HG03039 (cell line): ENCODE measurements at regions not wholly inside any gene's neighbourhood (a gene's known extent, or its start where the extent isn't known, plus 50 kb on each side); places are given as distances from the start of the nearest gene placed in this dataset.
"Not testable (repeated sequence)": the region's sequence is repeated elsewhere in the genome, so short reads cannot be mapped to it uniquely, and the experiment has no call there.

ENCODE experiments used
- ATAC-seq: cut with Tn5 transposase; IDR thresholded peaks from one replicate; pipeline ENCODE4 v1.9.1; 2021; ENCODE audit warnings: mild to moderate bottlenecking, moderate library complexity; ENCODE audit not compliant: unreplicated experiment

- not testable (repeated sequence) for ATAC-seq
Measured at GRCh38 chr3:197459571-197459970, 96.2 kb downstream of the BDH1 start.

DNA sequence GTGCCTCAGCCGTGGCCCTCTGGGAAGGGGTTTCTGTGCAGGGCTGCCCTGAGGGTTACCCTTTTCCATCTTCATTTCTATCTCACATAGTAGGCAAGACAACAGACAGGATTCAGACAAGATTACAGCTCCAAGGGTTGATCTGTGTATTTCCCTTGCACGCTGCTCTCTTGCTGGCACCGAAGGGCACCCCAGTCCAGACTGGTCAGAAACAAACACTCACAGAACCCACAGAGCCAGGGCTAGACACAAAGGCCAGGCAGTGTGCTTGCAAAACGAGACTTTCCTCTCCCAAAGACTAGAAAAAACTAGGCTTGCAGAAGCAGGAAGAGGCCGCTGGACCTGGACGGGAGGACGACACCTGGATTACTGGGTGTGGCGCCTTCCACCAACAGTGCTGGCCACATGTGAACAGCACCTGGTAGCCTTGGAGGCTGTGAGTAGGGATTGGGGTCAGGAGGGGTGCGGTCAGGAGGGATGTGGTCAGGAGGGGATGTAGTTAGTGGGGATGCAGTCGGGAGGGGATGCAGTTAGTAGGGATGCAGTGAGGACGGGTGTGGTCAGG is 96.8 kb downstream of the BDH1 start:
- ATAC-seq: no peak

DNA sequence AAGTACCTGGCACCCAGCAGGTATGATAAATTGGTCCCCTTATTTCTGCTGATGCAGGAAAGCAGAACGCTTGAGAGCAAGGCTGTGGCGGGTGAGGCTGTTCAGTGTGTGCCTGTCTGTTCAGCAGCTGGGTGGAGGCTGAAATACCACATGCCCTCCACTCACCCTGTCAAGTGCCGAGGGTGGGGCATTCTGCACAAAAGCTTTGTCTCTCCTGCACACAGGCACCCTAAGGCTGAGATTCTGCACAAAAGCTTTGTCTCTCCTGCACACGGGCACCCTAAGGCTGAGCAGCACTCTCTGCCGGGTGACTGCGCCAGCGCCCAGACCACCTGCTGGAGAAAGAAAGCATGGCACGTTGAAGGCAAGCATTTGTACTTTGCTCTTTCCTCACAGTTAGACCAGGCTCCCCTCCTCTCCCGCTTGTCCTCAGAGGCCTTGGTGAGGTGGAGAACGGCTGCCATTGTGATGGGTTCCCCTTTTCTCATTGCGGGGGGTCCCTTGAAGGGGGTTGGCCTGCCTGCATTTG is 97.5 kb downstream of the BDH1 start:
- ATAC-seq: no peak

GRCh38 chr3:197456261-197457091 is 99.3 kb downstream of the BDH1 start:
- no peak for ATAC-seq

- ATAC-seq: not testable (repeated sequence)
Measured at GRCh38 chr3:197454841-197455240, 100.9 kb downstream of the BDH1 start.

- ATAC-seq: no peak
Measured at GRCh38 chr3:197454014-197454413, 101.8 kb downstream of the BDH1 start.

DNA sequence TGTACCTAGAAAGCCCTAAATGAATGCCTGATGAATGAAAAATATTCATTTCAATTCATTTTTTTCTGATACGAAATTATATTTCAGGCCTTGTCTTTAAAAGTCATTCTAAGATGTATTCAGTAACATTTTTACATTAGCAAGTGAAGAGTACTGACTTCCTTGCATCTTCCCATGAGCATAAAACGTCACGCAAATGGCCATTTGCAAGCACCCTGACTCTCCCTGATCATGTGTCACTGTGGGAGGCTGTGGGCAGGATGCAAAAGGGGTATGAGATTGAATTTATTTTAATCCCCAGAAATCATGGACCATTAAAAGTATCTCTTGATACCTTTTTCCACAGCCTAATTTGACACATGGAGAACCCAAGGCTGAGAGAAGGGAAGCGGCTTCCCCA is 105.0 kb downstream of the BDH1 start:
- ATAC-seq: no peak

GRCh38 chr3:197450308-197450707 is 105.5 kb downstream of the BDH1 start:
- ATAC-seq: no peak

DNA sequence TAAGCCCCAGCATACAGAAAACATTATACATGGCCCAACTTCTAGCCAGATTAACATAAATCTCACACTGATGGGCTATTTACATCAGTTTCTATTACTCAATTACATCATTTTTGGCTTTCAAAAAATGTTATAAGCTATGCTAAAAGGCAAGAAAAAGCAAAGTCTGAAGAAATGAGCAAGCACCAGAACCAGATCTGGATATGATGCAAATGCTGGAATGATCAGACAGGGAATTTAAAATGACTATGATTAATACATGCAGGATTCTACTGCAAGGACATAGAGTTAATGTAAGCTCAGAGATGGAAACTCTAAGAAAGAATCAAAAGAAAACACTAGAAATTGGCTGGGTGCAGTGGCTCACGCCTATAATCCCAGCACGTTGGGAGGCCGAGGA is 106.6 kb downstream of the BDH1 start:
- not testable (repeated sequence) for ATAC-seq

GRCh38 chr3:197447781-197448180 is 108.0 kb downstream of the BDH1 start:
- ATAC-seq: not testable (repeated sequence)

DNA sequence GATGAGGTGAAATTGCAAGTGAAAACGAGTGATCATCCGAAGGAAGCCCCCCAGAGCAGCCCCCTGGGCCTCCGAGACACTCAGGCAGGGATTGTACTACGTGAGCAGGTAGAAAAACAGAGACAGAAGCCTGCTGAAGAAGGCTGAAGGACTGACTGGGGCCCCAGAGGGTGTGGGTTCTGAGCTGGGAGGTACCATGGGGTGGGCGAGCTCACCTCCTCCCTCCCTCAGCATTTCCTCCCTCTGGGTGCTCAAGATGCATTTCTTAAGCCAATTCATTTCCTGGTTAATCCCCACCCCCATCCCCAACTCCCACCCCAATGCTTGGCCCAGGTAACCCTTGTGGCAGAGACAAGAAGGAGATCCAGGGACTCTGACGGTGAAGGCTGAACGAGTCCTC is 108.7 kb downstream of the BDH1 start:
- ATAC-seq: no peak

GRCh38 chr3:197446700-197447056 is 109.1 kb downstream of the BDH1 start:
- ATAC-seq: no peak

- ATAC-seq: no peak
Measured at GRCh38 chr3:197445896-197446699, 109.7 kb downstream of the BDH1 start.

DNA sequence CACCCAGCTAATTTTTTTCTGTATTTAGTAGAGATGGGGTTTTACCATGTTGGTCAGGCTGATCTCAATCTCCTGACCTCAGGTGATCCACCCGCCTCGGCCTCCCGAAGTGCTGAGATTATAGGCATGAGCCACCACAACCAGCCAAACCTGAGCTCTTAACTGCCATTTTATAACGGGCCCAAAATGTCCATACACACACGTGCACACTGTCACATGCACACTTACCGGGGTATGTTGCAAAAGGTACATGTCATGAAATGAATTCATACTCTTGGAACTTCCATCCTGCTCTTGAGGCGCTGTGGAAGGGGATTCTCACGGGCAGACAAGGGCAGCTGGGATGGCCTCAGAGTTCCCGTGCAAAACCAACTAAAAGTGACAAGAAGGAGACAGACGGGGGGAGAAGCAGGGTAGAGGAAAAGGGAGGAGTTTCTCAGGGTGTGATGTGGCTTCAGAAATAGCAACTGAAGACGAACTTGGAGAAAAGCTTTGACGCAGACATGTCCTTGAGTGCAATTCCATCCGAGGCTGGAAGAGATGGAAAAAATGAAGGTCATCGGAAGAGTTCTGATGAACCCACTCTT is 110.9 kb downstream of the BDH1 start:
- no peak for ATAC-seq

DNA sequence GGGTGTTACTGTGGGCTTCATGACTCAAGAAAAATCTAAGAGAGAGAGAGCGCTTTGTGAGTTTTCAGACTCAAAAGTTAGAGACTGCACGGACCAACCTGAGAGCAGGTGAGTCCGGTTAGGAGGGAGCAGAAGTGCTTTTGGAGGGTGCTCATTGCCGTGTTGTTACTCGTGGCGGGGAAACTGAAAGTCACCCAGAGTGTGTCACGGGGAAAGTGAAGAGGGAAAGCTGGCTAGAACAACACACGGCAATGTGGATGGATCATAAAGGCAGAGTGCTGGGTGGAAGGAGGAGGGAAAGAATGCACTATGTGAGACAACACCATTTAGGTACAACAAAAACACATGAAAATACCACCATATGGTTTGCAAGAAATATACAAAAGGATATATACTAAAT is 112.3 kb downstream of the BDH1 start:
- ATAC-seq: no peak

GRCh38 chr3:197440717-197441303 is 115.0 kb downstream of the BDH1 start:
- no peak for ATAC-seq

- no peak for ATAC-seq
Measured at GRCh38 chr3:197438906-197439305, 116.9 kb downstream of the BDH1 start.

- ATAC-seq: no peak
Measured at GRCh38 chr3:197435426-197435825, 120.3 kb downstream of the BDH1 start.

DNA sequence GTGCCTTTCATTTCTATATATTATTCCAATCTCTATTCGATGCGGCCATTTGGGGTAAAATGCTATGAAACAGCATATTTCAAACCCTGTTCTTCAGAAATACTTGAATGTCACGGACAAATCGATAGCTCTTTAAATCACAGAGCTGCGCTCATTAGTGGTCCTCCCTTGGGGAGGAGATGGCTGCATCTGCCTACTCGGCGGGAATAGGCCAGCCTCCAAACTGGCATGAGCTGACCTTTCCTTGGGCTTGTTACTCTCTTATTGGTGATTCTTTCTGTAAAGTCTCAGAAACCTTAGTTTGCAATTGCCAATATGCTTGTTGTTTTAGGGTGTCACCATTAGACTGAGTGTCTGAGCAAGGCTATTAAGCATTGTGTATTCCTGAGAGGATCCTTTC is 120.9 kb downstream of the BDH1 start:
- no peak for ATAC-seq

- no peak for ATAC-seq
Measured at GRCh38 chr3:197432384-197433127, 123.2 kb downstream of the BDH1 start.
